Transverse colon (tissue), 4 donors: ENCODE measurements at regions not wholly inside any gene's neighbourhood (a gene's known extent, or its start where the extent isn't known, plus 50 kb on each side); places are given as distances from the start of the nearest gene placed in this dataset.

Experiments used
- DNase-seq: peaks from one replicate; pipeline ENCODE4 v3.0.0-alpha.2; 2019
- H3K27ac ChIP-seq, 4 donors: fragments of 200-600 bp; sonication (generic); 2 replicates each; pipeline ENCODE4 v1.5.1; 2016 to 2018; ENCODE audit warnings: inconsistent platforms in 4 of 4
- H3K27me3 ChIP-seq: fragments of 200-600 bp; sonication (generic); 2 replicates; pipeline ENCODE4 v1.5.1; 2017; ENCODE audit warnings: inconsistent platforms
- H3K36me3 ChIP-seq, 4 donors: fragments of 200-600 bp; sonication (generic); 2 replicates each; pipeline ENCODE4 v1.5.1; 2017 to 2019; ENCODE audit warnings: inconsistent platforms in 4 of 4
- H3K4me1 ChIP-seq, 4 donors: fragments of 200-600 bp; sonication (generic); 2 replicates each; pipeline ENCODE4 v1.5.1; 2017 to 2020; ENCODE audit warnings: inconsistent platforms in 4 of 4
- H3K4me3 ChIP-seq, 4 donors: fragments of 200-600 bp; sonication (generic); 1 replicate in 1 of 4; 2 replicates in 3 of 4; pipeline versions ENCODE4 v1.5.1 to v1.6.1; 2017 to 2019; ENCODE audit warnings: inconsistent platforms in 4 of 4
- H3K9me3 ChIP-seq, 2 donors: fragments of 200-600 bp; sonication (generic); 2 replicates each; pipeline ENCODE4 v1.5.1; 2017 to 2019; ENCODE audit warnings: inconsistent platforms in 2 of 2
- CTCF ChIP-seq, 5 experiments: fragments of 200-600 bp in 3 of 5; fragments of 450-650 bp in 2 of 5; sonication (generic) in 3 of 5; IDR thresholded peaks; 1 replicate in 2 of 5; 2 replicates in 3 of 5; pipeline ENCODE4 v1.5.1; 2016 to 2017; ENCODE audit warnings: antibody characterized with exemption in 5 of 5, inconsistent platforms in 3 of 5, mild to moderate bottlenecking in 2 of 5, moderate library complexity in 1 of 5
- EP300 ChIP-seq: sonication (generic); formaldehyde crosslinking; IDR thresholded peaks from one replicate; pipeline ENCODE4 v1.6.1; 2017; ENCODE audit warnings: antibody characterized with exemption, low read depth
- POLR2A ChIP-seq: fragments of 450-650 bp; IDR thresholded peaks from one replicate; pipeline ENCODE4 v1.6.1; 2016; ENCODE audit warnings: antibody characterized with exemption, mild to moderate bottlenecking, moderate library complexity
- POLR2AphosphoS5 ChIP-seq, 3 donors: sonication (generic); formaldehyde crosslinking; IDR thresholded peaks; one replicate each; pipeline ENCODE4 v1.6.1; 2016; ENCODE audit warnings: antibody characterized with exemption in 3 of 3
- WGBS, 2 donors: methylation state at CpG; one replicate each; pipeline ENCODE4 v1.1.5; 2018; ENCODE audit warnings: low coverage in 1 of 2; 5-methylcytosine and 5-hydroxymethylcytosine counted together
- in situ Hi-C, 4 donors: fragments of 200-750 bp; cut with MboI; loops; one replicate each; pipeline versions ENCODE4 v1.15.0 to v1.15.1; 2017; ENCODE audit warnings: low sequenced_read_pairs in 3 of 4, low pct_ligation_motif_present in 1 of 4, low pct_unique_long_range_greater_than_20kb in 1 of 4
- intact Hi-C: fragments of 100-400 bp; cut with DNase I; formaldehyde crosslinking; loops from one replicate; pipeline ENCODE4 v1.15.1; 2023; ENCODE audit warnings: low total_unique reads

DNA sequence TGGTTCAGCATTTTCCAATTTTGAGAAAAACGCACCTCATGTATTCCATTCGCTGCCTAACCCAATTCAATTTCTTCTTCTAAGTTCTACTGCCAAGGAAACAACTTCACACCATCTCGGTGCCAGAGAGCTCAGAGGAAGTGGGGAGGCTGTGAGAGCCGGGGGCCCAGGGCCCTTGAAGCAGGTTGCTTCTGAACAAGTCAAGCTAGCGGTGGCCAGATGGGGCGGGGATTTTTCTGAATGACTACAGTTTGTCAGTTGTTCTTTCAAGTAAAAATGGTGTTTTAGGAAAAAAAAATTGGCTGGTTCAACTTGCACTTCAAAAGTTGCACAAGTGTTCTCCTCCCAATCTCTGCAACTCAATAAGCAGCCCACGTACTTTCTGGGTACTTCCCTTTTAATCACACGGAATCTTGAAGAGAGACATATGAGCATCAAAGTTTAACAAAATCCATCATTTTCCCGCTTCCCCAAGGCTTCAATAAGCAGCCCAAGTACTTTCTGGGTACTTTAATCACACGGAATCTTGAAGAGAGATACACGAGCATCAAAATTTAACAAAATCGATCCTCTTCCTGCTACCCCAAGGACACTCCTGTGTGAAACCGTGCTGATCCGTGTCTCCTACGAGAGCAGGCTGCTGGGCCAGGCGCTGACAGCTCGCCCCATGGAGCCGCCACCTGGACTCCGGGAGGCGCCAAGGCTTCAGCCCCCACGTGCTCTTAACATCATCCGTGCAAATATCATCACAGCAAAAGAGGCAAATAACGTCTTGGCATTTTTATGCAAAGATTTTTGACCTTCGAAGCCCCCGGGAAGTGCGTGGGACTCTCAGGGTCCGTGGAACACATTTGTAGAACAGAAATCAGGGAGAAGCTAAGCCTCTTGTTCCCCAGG lies 186.7 kb upstream of the PDE10A start:
- Histone ChIP-seq H3K4me3 (no peak overlapping the region), H3K27me3 (peaks cover 29% of the 10 kb centered on the region), H3K9me3 (no peaks in the 10 kb centered on the region), H3K4me1 (peaks cover 3 to 30% (median 19%) of the 10 kb centered on the region in 4 donors), H3K27ac (no peak overlapping the region), H3K36me3 (no peaks in the 10 kb centered on the region)
- intact Hi-C loops (loop anchor here (5.0 kb wide), 1 partner anchor 122 kb away; no protein-coding TSS in a partner anchor), in situ Hi-C loops (loop anchor here in 2 of 4 donors (5.0 to 25.0 kb wide), 2 partner anchors 117 to 412 kb away; no protein-coding TSS in a partner anchor)
- no peak for TF ChIP-seq CTCF (IDR thresholded peaks at IDR 0.05)
- no peak for TF ChIP-seq EP300
- TF ChIP-seq POLR2AphosphoS5 (IDR thresholded peaks at IDR 0.05), result no peak
- no peak for TF ChIP-seq POLR2A
- whole genome bisulfite sequencing, 2 donors, result 29 to 55% methylated on average over 6 to 27 of the region's 27 CpGs
- DNase-seq, result no peak

DNA sequence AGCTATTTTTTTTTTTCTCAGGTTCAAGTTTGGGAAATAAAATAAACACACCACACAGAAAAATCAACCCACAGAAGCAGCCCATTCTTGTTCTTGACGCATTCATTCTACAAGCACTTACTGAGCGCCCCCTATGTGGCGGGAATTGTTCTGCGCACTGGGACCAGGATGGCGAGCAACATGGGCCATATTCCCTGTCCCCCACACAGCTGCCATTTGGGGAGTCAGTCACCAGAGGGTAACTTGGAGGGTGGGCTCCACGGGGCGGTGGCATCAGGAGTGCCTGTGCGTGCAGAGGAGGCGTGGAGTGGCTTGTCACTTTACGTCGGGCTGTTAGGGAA lies 185.0 kb upstream of the PDE10A start:
- peaks cover 3 to 42% (median 21%) of the 10 kb centered on the region in 4 donors for H3K4me1 ChIP-seq
- no peak for DNase-seq
- peaks cover 12% of the 10 kb centered on the region for H3K27me3 ChIP-seq
- H3K27ac ChIP-seq, result no peak overlapping the region
- no peak overlapping the region for H3K4me3 ChIP-seq
- in situ Hi-C loops, result no loop called here
- intact Hi-C loops, result no loop called here
- TF ChIP-seq EP300, result no peak
- TF ChIP-seq CTCF (IDR thresholded peaks at IDR 0.05), result no peak
- TF ChIP-seq POLR2AphosphoS5 (IDR thresholded peaks at IDR 0.05), result no peak
- no peak for TF ChIP-seq POLR2A
- H3K9me3 ChIP-seq, result no peaks in the 10 kb centered on the region
- 75 to 100% methylated on average over 1 to 10 of the region's 11 CpGs for WGBS, 2 donors
- no peaks in the 10 kb centered on the region for H3K36me3 ChIP-seq

DNA sequence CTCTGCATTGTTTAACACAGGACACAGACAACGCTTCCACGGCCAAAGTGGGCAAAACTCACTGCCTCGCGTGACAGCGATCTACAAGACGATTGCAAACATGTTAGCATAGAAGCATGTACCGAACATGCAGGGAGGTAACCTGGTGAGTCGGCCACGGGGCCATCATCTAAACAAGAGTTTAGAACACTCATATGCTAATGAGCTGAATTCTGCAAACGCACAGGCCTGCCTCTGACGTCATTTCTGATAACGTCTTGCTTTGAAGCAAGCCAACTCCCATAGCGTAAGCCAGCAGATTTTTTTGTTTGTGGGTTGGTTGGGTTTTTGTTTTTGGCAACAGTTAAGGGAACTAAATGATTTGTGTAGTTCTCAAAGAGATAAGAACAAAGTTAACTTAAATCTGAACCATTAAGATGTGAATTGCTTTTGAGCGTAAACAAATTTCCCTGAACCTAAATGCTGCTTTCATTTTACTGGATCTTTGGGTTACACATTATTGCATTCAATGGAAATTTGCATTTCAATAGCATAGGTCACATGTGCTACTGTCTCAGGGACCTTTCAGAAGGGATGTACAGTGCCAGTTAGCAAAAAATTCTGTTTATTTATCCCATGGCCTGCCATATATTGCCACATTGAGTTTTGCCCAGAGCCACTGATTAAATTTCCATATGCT lies 184.5 kb upstream of the PDE10A start:
- H3K9me3 ChIP-seq, result no peaks in the 10 kb centered on the region
- peak; percentile 66 for DNase-seq
- peak overlapping the region in 1 of 4 donors; percentile 29 for H3K4me3 ChIP-seq
- WGBS, 2 donors, result 35 to 56% methylated on average over 5 to 14 of the region's 14 CpGs
- H3K36me3 ChIP-seq, result no peaks in the 10 kb centered on the region
- peak overlapping the region; percentile 62 to 68 (median 65) for H3K27ac ChIP-seq
- intact Hi-C loops (no loop called here), in situ Hi-C loops (no loop called here)
- H3K27me3 ChIP-seq, result peaks cover 7% of the 10 kb centered on the region
- H3K4me1 ChIP-seq, result peaks cover 3 to 45% (median 24%) of the 10 kb centered on the region in 4 donors
- TF ChIP-seq CTCF (IDR thresholded peaks at IDR 0.05), result no peak
- TF ChIP-seq POLR2AphosphoS5 (IDR thresholded peaks at IDR 0.05), result no peak
- no peak for TF ChIP-seq POLR2A
- TF ChIP-seq EP300, result no peak
